K562 (cell line): ENCODE measurements at regions not wholly inside any gene's neighbourhood (a gene's known extent, or its start where the extent isn't known, plus 50 kb on each side); places are given as distances from the start of the nearest gene placed in this dataset.

Experiments used
- COPS2 ChIP-seq: fragments of 450-650 bp; conservative IDR thresholded peaks from 2 replicates; pipeline ENCODE4 v1.6.1; 2016; ENCODE audit warnings: mild to moderate bottlenecking, moderate library complexity
- EZH2 ChIP-seq: IDR thresholded peaks from 2 replicates; pipeline ENCODE4 v1.6.1; 2012; ENCODE audit warnings: low read depth, mild to moderate bottlenecking, inconsistent platforms, low read length, borderline replicate concordance
- ZNF436 ChIP-seq: fragments of 250-450, 450-650 bp; sonication (Bioruptor Pico); formaldehyde crosslinking; IDR thresholded peaks from 2 replicates; pipeline ENCODE4 v1.7.0; 2020; ENCODE audit warnings: mild to moderate bottlenecking

- no peak for TF ChIP-seq ZNF436 (CRISPR knock-in tag)
- no peak for TF ChIP-seq COPS2
- no peak for TF ChIP-seq EZH2
These were observed 554.5 kb downstream of the STIM2 start for GRCh38 chr4:27414887-27415731.
